Left ventricle myocardium inferior (tissue), 1 donor: ENCODE measurements at regions not wholly inside any gene's neighbourhood (a gene's known extent, or its start where the extent isn't known, plus 50 kb on each side); places are given as distances from the start of the nearest gene placed in this dataset.

Experiments
- DNase-seq: peaks from one replicate; pipeline ENCODE4 v3.0.0-alpha.2; 2020
- H3K27ac ChIP-seq: fragments of 200-600 bp; replicated peaks from 2 replicates; pipeline ENCODE4 v1.8.0; 2021
- H3K27me3 ChIP-seq: fragments of 200-600 bp; 2 replicates; pipeline ENCODE4 v1.8.0; 2021; ENCODE audit warnings: low read depth
- H3K36me3 ChIP-seq: fragments of 200-600 bp; 2 replicates; pipeline ENCODE4 v1.8.0; 2021
- H3K4me1 ChIP-seq: fragments of 200-600 bp; 2 replicates; pipeline ENCODE4 v1.8.0; 2021
- H3K4me3 ChIP-seq: fragments of 200-600 bp; 2 replicates; pipeline ENCODE4 v1.8.0; 2021; ENCODE audit warnings: mild to moderate bottlenecking, moderate library complexity
- H3K9me3 ChIP-seq: fragments of 200-600 bp; replicated peaks from 2 replicates; pipeline ENCODE4 v1.8.0; 2021
- CTCF ChIP-seq: fragments of 200-600 bp; IDR thresholded peaks from 2 replicates; pipeline ENCODE4 v1.8.0; 2021; ENCODE audit warnings: antibody characterized with exemption, mild to moderate bottlenecking, borderline replicate concordance
- intact Hi-C: fragments of 100-400 bp; cut with micrococcal nuclease; formaldehyde crosslinking; loops from one replicate; pipeline ENCODE4 v1.11.0; 2022
- donor health status: DM: no; HTN: yes; CAD: no; lungs with severe emphysema.

GRCh38 chr4:12207396-12207795 lies 778.7 kb upstream of the HS3ST1 start:
- no peak for TF ChIP-seq CTCF
- Histone ChIP-seq H3K36me3 (no peaks in the 10 kb centered on the region), H3K4me3 (no peak overlapping the region), H3K4me1 (no peaks in the 10 kb centered on the region), H3K27ac (no peak overlapping the region), H3K9me3 (no peaks in the 10 kb centered on the region), H3K27me3 (no peaks in the 10 kb centered on the region)
- intact Hi-C loops: no loop called here
- no peak for DNase-seq

GRCh38 chr4:12206091-12206490 lies 777.4 kb upstream of the HS3ST1 start:
- no peak for TF ChIP-seq CTCF
- no peaks in the 10 kb centered on the region for H3K4me1 ChIP-seq
- H3K27ac ChIP-seq: no peak overlapping the region
- intact Hi-C loops: no loop called here
- H3K36me3 ChIP-seq: no peaks in the 10 kb centered on the region
- H3K27me3 ChIP-seq: no peaks in the 10 kb centered on the region
- DNase-seq: no peak
- no peak overlapping the region for H3K4me3 ChIP-seq
- no peaks in the 10 kb centered on the region for H3K9me3 ChIP-seq

GRCh38 chr4:12203945-12204344 lies 775.3 kb upstream of the HS3ST1 start:
- no peak overlapping the region for H3K4me3 ChIP-seq
- no peaks in the 10 kb centered on the region for H3K27me3 ChIP-seq
- DNase-seq: no peak
- no peaks in the 10 kb centered on the region for H3K4me1 ChIP-seq
- no peaks in the 10 kb centered on the region for H3K36me3 ChIP-seq
- H3K27ac ChIP-seq: no peak overlapping the region
- no peak for TF ChIP-seq CTCF
- intact Hi-C loops: no loop called here
- H3K9me3 ChIP-seq: no peaks in the 10 kb centered on the region

- no peaks in the 10 kb centered on the region for H3K9me3 ChIP-seq
- intact Hi-C loops: no loop called here
- DNase-seq: no peak
- no peaks in the 10 kb centered on the region for H3K27me3 ChIP-seq
- TF ChIP-seq CTCF: no peak
- H3K4me1 ChIP-seq: no peaks in the 10 kb centered on the region
- no peak overlapping the region for H3K4me3 ChIP-seq
- H3K27ac ChIP-seq: no peak overlapping the region
- H3K36me3 ChIP-seq: no peaks in the 10 kb centered on the region
Observed at GRCh38 chr4:12200226-12200625, 771.5 kb upstream of the HS3ST1 start.

- intact Hi-C loops: no loop called here
- Histone ChIP-seq H3K27me3 (no peaks in the 10 kb centered on the region), H3K36me3 (no peaks in the 10 kb centered on the region), H3K9me3 (no peaks in the 10 kb centered on the region), H3K4me3 (no peak overlapping the region), H3K27ac (no peak overlapping the region), H3K4me1 (no peaks in the 10 kb centered on the region)
- TF ChIP-seq CTCF: no peak
- no peak for DNase-seq
Observed at GRCh38 chr4:12186526-12186925, 757.8 kb upstream of the HS3ST1 start.
